HepG2 (cell line): ENCODE measurements at regions not wholly inside any gene's neighbourhood (a gene's known extent, or its start where the extent isn't known, plus 50 kb on each side); places are given as distances from the start of the nearest gene placed in this dataset.

Source experiments
- ATAC-seq: fragments of 200-7000 bp; cut with Tn5 transposase; 3 replicates; pipeline ENCODE4 v1.9.1; 2020; ENCODE audit warnings: mild to moderate bottlenecking, moderate library complexity
- BruUV-seq: library from RNA; stranded (reverse); fragments of 400-500 nt; replicated peaks from 2 replicates; lab custom pipeline; 2021; lab: Mats Ljungman, UMichigan
- CTCF ChIA-PET: fragments of 300-600 bp; formaldehyde crosslinking; extraction: SDS; loops from one replicate; lab custom pipeline; 2021; ENCODE audit warnings: low total read pairs, inconsistent platforms, low intra/inter-chr PET ratio; lab: Yijun Ruan, JAX
- POLR2A ChIA-PET: fragments of 350-600 bp; sonication (Branson Sonifier 250); formaldehyde crosslinking; loops from one replicate; lab custom pipeline; 2020; ENCODE audit warnings: antibody characterized with exemption, inconsistent platforms; lab: Yijun Ruan, JAX
- DNase-seq: peaks from one replicate; pipeline ENCODE4 v3.0.0-alpha.2; 2015; ENCODE audit warnings: low spot score
- FAIRE-seq: peaks from 3 replicates; lab custom pipeline; 2011; peaks lifted over from hg19 to GRCh38; lab: Jason Lieb, UNC
- H2AFZ ChIP-seq: one replicate; pipeline ENCODE4 v1.6.1; 2011; ENCODE audit warnings: low read length, inconsistent platforms
- H3K27ac ChIP-seq: fragments of 300-600 bp; 3 replicates; pipeline ENCODE4 v1.8.0; 2011; ENCODE audit warnings: mixed run types, mild to moderate bottlenecking, mixed read lengths, low read length, inconsistent platforms; ENCODE audit not compliant: insufficient read depth; ENCODE audit errors: extremely low read length
- H3K27me3 ChIP-seq, 2 experiments: fragments of 200-600 bp in 1 of 2; 2 replicates in 1 of 2; 3 replicates in 1 of 2; pipeline versions ENCODE4 v1.6.0 to v1.8.0; 2011; ENCODE audit warnings: low read length in 2 of 2, mild to moderate bottlenecking in 2 of 2, moderate library complexity in 2 of 2, inconsistent platforms in 1 of 2; ENCODE audit not compliant: insufficient read depth in 2 of 2, control insufficient read depth in 1 of 2
- H3K36me3 ChIP-seq, 2 experiments: fragments of 200-600 bp in 1 of 2; replicated peaks in 1 of 2; 2 replicates in 1 of 2; 3 replicates in 1 of 2; pipeline versions ENCODE4 v1.5.1 to v1.8.0; 2011; ENCODE audit warnings: low read length in 2 of 2, inconsistent platforms in 1 of 2; ENCODE audit not compliant: insufficient read depth in 2 of 2, control insufficient read depth in 1 of 2
- H3K4me1 ChIP-seq: 2 replicates; pipeline ENCODE4 v1.5.1; 2012; ENCODE audit warnings: low read length, inconsistent platforms; ENCODE audit not compliant: insufficient read depth
- H3K4me2 ChIP-seq: 2 replicates; pipeline ENCODE4 v1.6.0; 2011; ENCODE audit warnings: low read depth, low read length, inconsistent platforms
- H3K4me3 ChIP-seq, 3 experiments: fragments of 200-600 bp in 1 of 3; sonication (generic), shearing (Covaris generic) in 1 of 3; replicated peaks in 1 of 3; 2 replicates each; pipeline ENCODE4 v1.5.1; 2011 to 2016; ENCODE audit warnings: low read length in 3 of 3, inconsistent platforms in 2 of 3, low read depth in 2 of 3, mild to moderate bottlenecking in 2 of 3, control low read depth in 1 of 3, mixed read lengths in 1 of 3; ENCODE audit not compliant: insufficient read depth in 1 of 3
- H3K79me2 ChIP-seq: one replicate; pipeline ENCODE4 v1.6.1; 2011; ENCODE audit warnings: low read length, inconsistent platforms; ENCODE audit not compliant: insufficient read depth
- H3K9ac ChIP-seq: 2 replicates; pipeline ENCODE4 v1.6.0; 2011; ENCODE audit warnings: mild to moderate bottlenecking, low read depth, low read length, inconsistent platforms; ENCODE audit not compliant: insufficient read depth
- H3K9me3 ChIP-seq: 2 replicates; pipeline ENCODE4 v1.5.1; 2012; ENCODE audit warnings: mild to moderate bottlenecking, low read length
- H4K20me1 ChIP-seq: 2 replicates; pipeline ENCODE4 v1.6.0; 2011; ENCODE audit warnings: inconsistent platforms, mild to moderate bottlenecking, low read length, moderate library complexity; ENCODE audit not compliant: insufficient read depth
- SPEN ChIP-seq: sonication (generic); formaldehyde crosslinking; IDR thresholded peaks from 2 replicates; pipeline ENCODE4 v1.5.1; 2020; ENCODE audit warnings: low read depth, mild to moderate bottlenecking, missing genetic modification reagents
- WGBS: methylation state at CpG from one replicate; pipeline ENCODE4 v1.1.6; 2017; ENCODE audit warnings: low lambda C conversion rate; 5-methylcytosine and 5-hydroxymethylcytosine counted together
- in situ Hi-C: cut with HindIII; loops from 2 replicates; pipeline ENCODE4 v1.10.0; 2017; ENCODE audit warnings: low pct_unique_long_range_greater_than_20kb; ENCODE audit not compliant: extremely low pct_ligation_motif_present
- intact Hi-C: fragments of 100-400 bp; cut with micrococcal nuclease; formaldehyde crosslinking; loops from one replicate; pipeline ENCODE4 v1.10.0; 2022; ENCODE audit not compliant: unreplicated experiment
- TF ChIP-seq, protein P1 (sequence below): sonication (generic); formaldehyde crosslinking; IDR thresholded peaks from 2 replicates; pipeline ENCODE4 v1.4.0; 2020; ENCODE audit warnings: missing genetic modification reagents, borderline replicate concordance
- TF ChIP-seq, protein P2 (sequence below): sonication (generic); formaldehyde crosslinking; IDR thresholded peaks from 2 replicates; pipeline ENCODE4 v1.5.0; 2020; ENCODE audit warnings: mild to moderate bottlenecking, missing genetic modification reagents, borderline replicate concordance

DNA sequence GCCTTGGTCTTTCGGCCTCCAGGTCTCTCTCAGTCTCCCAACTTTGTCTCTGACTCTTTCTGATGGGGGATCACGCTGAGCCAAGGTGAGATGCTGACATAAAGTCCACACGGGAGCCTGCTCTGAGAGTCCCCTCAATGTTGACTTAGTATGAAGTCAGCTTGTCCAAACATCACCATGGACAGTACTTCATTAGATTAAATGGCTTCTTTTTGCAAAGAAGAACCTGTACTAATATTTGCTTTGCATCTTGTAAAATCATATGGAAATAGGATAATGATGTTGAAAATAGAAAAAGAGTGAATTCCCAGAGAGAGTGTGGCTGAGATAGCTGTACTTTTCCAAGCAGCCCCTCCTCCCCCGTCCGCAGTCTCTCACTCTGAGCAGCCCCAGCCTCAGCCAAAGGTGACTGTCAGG lies 56.7 kb upstream of the SIAH1 start (continued):
- TF ChIP-seq, protein P1, sequence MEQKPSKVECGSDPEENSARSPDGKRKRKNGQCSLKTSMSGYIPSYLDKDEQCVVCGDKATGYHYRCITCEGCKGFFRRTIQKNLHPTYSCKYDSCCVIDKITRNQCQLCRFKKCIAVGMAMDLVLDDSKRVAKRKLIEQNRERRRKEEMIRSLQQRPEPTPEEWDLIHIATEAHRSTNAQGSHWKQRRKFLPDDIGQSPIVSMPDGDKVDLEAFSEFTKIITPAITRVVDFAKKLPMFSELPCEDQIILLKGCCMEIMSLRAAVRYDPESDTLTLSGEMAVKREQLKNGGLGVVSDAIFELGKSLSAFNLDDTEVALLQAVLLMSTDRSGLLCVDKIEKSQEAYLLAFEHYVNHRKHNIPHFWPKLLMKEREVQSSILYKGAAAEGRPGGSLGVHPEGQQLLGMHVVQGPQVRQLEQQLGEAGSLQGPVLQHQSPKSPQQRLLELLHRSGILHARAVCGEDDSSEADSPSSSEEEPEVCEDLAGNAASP: peak; percentile 62; the same call in 1 of the 2 replicates

DNA sequence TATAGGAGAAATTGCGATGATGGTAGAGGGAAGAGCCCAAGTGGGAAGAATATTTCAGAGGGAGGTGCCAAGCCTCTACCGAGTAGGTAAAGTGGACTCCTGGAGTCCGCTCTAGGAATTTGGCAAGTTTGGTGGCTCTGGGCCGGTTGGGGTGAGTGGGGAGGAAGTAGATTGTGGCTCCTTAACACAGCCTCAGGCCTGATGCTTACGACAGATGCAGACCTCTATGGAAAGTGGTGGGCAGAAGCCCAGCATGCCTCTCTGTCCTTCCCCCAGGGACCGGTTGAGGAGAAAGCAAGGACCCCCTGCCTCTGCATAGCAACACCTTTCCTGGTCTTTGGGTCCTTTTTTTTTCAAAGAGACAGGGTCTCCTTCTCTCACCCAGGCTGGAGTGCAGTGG lies 55.9 kb upstream of the SIAH1 start:
- Histone ChIP-seq H3K9ac (no peak overlapping the region), H3K79me2 (no peaks in the 10 kb centered on the region), H3K4me1 (peaks cover 50% of the 10 kb centered on the region), H4K20me1 (no peaks in the 10 kb centered on the region), H3K36me3 (no peaks in the 10 kb centered on the region), H3K27ac (no peak overlapping the region), H3K27me3 (peaks cover 0 to 8% of the 10 kb centered on the region in 2 experiments; a peak in 3 of 5 replicates), H2AFZ (no peak overlapping the region), H3K4me2 (no peak overlapping the region), H3K4me3 (no peak overlapping the region), H3K9me3 (no peaks in the 10 kb centered on the region)
- CTCF ChIA-PET: no interaction called here
- POLR2A ChIA-PET: interaction anchor here (0.9 to 1.4 kb wide), 2 partner anchors 31 to 75 kb away, joined by 4 to 5 read pairs; no protein-coding TSS in a partner anchor
- no TSS peak for BruUV-seq
- whole genome bisulfite sequencing: 65% methylated on average over 6 of the region's 6 CpGs
- ATAC-seq (peak; percentile 33), DNase-seq (no peak), FAIRE-seq (no peak)
- no peak for TF ChIP-seq SPEN (CRISPR knock-in tag)
- TF ChIP-seq, protein P2, sequence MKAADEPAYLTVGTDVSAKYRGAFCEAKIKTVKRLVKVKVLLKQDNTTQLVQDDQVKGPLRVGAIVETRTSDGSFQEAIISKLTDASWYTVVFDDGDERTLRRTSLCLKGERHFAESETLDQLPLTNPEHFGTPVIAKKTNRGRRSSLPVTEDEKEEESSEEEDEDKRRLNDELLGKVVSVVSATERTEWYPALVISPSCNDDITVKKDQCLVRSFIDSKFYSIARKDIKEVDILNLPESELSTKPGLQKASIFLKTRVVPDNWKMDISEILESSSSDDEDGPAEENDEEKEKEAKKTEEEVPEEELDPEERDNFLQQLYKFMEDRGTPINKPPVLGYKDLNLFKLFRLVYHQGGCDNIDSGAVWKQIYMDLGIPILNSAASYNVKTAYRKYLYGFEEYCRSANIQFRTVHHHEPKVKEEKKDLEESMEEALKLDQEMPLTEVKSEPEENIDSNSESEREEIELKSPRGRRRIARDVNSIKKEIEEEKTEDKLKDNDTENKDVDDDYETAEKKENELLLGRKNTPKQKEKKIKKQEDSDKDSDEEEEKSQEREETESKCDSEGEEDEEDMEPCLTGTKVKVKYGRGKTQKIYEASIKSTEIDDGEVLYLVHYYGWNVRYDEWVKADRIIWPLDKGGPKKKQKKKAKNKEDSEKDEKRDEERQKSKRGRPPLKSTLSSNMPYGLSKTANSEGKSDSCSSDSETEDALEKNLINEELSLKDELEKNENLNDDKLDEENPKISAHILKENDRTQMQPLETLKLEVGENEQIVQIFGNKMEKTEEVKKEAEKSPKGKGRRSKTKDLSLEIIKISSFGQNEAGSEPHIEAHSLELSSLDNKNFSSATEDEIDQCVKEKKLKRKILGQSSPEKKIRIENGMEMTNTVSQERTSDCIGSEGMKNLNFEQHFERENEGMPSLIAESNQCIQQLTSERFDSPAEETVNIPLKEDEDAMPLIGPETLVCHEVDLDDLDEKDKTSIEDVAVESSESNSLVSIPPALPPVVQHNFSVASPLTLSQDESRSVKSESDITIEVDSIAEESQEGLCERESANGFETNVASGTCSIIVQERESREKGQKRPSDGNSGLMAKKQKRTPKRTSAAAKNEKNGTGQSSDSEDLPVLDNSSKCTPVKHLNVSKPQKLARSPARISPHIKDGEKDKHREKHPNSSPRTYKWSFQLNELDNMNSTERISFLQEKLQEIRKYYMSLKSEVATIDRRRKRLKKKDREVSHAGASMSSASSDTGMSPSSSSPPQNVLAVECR (CRISPR knock-in tag): 0 out of 2 replicates have a peak, but pooled peaks have one; percentile 1
- in situ Hi-C loops (no loop called here), intact Hi-C loops (loop anchor here (5.0 kb wide), 1 partner anchor 86 kb away; no protein-coding TSS in a partner anchor)
